Thoracic aorta (tissue), 2 donors: ENCODE measurements at regions not wholly inside any gene's neighbourhood (a gene's known extent, or its start where the extent isn't known, plus 50 kb on each side); places are given as distances from the start of the nearest gene placed in this dataset.

ENCODE experiments used
- ATAC-seq: fragments of 150-250 bp; one replicate; pipeline ENCODE4 v1.8.0; 2017; ENCODE audit warnings: low read depth; ENCODE audit not compliant: insufficient number of reproducible peaks, low FRiP score
- DNase-seq: peaks from one replicate; pipeline ENCODE4 v3.0.0-alpha.2; 2020; ENCODE audit warnings: low spot score
- H3K27ac ChIP-seq, 2 donors: fragments of 200-600 bp; sonication (generic); 1 replicate in 1 of 2; 2 replicates in 1 of 2; pipeline ENCODE4 v1.5.1; 2016; ENCODE audit warnings: mild to moderate bottlenecking in 2 of 2, moderate library complexity in 2 of 2
- H3K27me3 ChIP-seq: fragments of 200-600 bp; sonication (generic); replicated peaks from 2 replicates; pipeline ENCODE4 v1.6.0; 2016; ENCODE audit warnings: mild to moderate bottlenecking; ENCODE audit not compliant: insufficient read depth
- H3K36me3 ChIP-seq: fragments of 200-600 bp; sonication (generic); one replicate; pipeline ENCODE4 v1.5.1; 2016
- H3K4me1 ChIP-seq, 2 donors: fragments of 200-600 bp; sonication (generic); 1 replicate in 1 of 2; 2 replicates in 1 of 2; pipeline versions ENCODE4 v1.5.1 to v1.6.0; 2016; ENCODE audit warnings: low read depth in 2 of 2, mild to moderate bottlenecking in 1 of 2; ENCODE audit not compliant: control insufficient read depth in 1 of 2
- H3K4me3 ChIP-seq: fragments of 200-600 bp; sonication (generic); 2 replicates; pipeline ENCODE4 v1.5.1; 2016; ENCODE audit warnings: mild to moderate bottlenecking
- H3K9me3 ChIP-seq: fragments of 200-600 bp; sonication (generic); 2 replicates; pipeline ENCODE4 v1.5.1; 2016
- TF ChIP-seq, protein P1 (sequence below): fragments of 200-600 bp; sonication (generic); IDR thresholded peaks from one replicate; pipeline ENCODE4 v1.5.1; 2019; ENCODE audit warnings: antibody characterized with exemption

DNA sequence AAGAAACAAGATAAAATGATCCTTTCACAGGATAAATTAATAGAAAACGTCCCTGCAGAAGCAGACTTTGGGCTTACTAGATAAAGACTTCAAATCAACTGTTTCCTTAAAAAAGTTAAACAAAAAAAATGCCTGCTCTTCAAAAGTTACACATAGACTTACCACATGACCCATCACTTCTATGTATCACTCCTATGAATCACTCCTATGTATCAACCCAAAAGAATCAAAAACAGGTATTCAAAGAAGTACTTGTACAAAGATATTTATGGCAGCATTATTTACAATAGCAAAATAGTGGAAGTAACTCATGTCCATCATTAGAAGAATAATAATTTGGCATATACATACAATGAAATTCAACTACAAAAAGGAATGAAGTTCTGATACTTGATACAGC, 56.3 kb upstream of the PRDM9 start:
- Histone ChIP-seq H3K4me1 (no peaks in the 10 kb centered on the region), H3K27ac (no peak overlapping the region), H3K4me3 (no peak overlapping the region), H3K27me3 (no peaks in the 10 kb centered on the region), H3K36me3 (no peaks in the 10 kb centered on the region), H3K9me3 (no peaks in the 10 kb centered on the region)
- DNase-seq (no peak), ATAC-seq (no peak)
- TF ChIP-seq, protein P1, sequence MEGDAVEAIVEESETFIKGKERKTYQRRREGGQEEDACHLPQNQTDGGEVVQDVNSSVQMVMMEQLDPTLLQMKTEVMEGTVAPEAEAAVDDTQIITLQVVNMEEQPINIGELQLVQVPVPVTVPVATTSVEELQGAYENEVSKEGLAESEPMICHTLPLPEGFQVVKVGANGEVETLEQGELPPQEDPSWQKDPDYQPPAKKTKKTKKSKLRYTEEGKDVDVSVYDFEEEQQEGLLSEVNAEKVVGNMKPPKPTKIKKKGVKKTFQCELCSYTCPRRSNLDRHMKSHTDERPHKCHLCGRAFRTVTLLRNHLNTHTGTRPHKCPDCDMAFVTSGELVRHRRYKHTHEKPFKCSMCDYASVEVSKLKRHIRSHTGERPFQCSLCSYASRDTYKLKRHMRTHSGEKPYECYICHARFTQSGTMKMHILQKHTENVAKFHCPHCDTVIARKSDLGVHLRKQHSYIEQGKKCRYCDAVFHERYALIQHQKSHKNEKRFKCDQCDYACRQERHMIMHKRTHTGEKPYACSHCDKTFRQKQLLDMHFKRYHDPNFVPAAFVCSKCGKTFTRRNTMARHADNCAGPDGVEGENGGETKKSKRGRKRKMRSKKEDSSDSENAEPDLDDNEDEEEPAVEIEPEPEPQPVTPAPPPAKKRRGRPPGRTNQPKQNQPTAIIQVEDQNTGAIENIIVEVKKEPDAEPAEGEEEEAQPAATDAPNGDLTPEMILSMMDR = no peak

DNA sequence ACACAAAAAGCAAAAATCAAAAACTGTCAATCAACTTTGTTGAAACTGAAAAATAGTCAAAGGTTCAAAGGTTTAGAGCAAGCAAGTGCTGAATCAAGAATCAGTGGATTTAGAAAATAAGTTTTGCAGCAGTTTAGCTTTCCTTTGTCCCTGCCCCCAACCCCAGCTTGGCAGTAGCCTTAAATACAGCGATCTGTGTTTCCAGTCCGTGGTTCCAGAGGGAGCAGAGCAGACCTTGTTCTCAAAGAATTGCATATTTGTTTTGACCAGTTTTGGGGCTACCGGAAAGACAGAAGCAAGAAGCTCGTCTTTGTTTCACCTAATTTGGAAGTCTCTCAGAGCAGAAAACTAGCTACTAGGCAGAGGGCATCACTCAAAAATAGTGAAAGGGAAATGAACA, 57.2 kb upstream of the PRDM9 start:
- Histone ChIP-seq H3K4me3 (no peak overlapping the region), H3K27me3 (no peaks in the 10 kb centered on the region), H3K36me3 (no peaks in the 10 kb centered on the region), H3K9me3 (no peaks in the 10 kb centered on the region), H3K27ac (no peak overlapping the region), H3K4me1 (no peaks in the 10 kb centered on the region)
- ATAC-seq (no peak), DNase-seq (no peak)
- TF ChIP-seq, protein P1 = no peak

DNA sequence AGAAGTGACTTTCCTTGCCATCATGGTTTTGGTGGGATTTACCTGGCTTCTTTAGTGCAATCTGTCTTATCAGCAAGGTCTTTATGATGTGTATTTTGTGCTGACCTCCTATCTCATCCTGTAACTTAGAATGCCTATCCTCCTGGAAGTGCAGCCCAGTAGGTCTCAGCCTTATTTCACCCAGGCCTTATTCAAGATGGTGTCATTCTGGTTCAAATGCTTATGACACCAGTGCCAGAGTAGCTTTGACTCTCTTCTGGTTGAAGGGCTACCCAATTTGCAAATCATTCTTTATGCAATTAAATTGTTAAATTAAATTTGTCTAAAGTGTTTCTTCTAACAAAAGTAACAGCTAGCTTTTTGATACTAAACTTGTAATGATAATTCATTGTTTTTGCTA, 58.8 kb upstream of the PRDM9 start:
- Histone ChIP-seq H3K9me3 (no peaks in the 10 kb centered on the region), H3K27me3 (no peaks in the 10 kb centered on the region), H3K36me3 (no peaks in the 10 kb centered on the region), H3K27ac (no peak overlapping the region), H3K4me3 (no peak overlapping the region), H3K4me1 (no peaks in the 10 kb centered on the region)
- ATAC-seq (no peak), DNase-seq (no peak)
- TF ChIP-seq, protein P1 = no peak

DNA sequence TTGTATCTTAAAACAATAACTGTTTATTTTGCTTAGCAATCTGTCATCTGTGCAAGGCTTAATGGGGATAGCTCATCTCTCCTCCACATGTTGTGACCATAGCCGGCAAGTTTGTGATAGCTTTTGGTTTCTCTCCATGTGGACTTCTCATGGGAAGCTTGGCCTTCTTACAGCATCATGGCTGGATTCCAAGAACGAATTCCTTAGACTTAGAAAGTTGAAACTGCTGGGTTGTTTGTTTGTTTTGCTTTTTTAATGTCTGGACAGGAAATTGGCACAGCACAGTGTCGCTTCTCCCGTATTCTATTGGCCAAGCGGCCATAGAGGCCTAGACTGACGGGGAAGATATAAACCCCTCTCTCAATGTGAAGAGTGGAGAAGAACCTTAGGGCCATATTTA, 61.0 kb upstream of the PRDM9 start:
- ATAC-seq (no peak), DNase-seq (no peak)
- no peak overlapping the region for H3K27ac ChIP-seq
- no peaks in the 10 kb centered on the region for H3K36me3 ChIP-seq
- TF ChIP-seq, protein P1 = no peak
- no peaks in the 10 kb centered on the region for H3K9me3 ChIP-seq
- no peaks in the 10 kb centered on the region for H3K27me3 ChIP-seq
- no peak overlapping the region for H3K4me3 ChIP-seq
- no peaks in the 10 kb centered on the region for H3K4me1 ChIP-seq

DNA sequence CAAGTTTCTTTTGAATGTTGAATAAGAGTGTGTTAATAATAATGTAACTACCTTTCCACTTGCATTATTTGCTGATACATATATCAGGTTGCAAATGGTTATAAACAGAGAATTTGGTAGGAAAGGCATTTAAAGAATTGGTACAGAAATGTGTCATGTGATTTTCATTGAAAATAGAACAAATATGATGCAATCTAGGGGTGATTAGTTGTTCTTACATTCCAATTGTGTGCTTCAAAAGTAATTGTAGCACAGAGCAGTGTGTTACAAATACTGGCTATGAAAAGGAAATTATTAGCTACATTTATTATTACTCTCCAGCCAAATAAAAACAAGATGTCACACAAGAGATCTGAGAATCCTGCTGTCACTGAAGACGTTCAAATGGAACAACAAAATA, 61.8 kb upstream of the PRDM9 start:
- TF ChIP-seq, protein P1 = no peak
- Histone ChIP-seq H3K36me3 (no peaks in the 10 kb centered on the region), H3K9me3 (no peaks in the 10 kb centered on the region), H3K27me3 (no peaks in the 10 kb centered on the region), H3K4me3 (no peak overlapping the region), H3K4me1 (no peaks in the 10 kb centered on the region), H3K27ac (no peak overlapping the region)
- DNase-seq = no peak
- no peak for ATAC-seq
